CD4-positive, CD25-positive, alpha-beta regulatory T cell (primary cell): ENCODE measurements at regions not wholly inside any gene's neighbourhood (a gene's known extent, or its start where the extent isn't known, plus 50 kb on each side); places are given as distances from the start of the nearest gene placed in this dataset.

Experiments used
- ATAC-seq, 2 donors: fragments of 150-1000 bp; cut with Tn5 transposase; one replicate each; pipeline ENCODE4 v1.10.0; 2021; ENCODE audit warnings: low read depth in 2 of 2, moderate number of reproducible peaks in 2 of 2, moderate library complexity in 1 of 2
- DNase-seq, 3 donors: peaks; one replicate each; pipeline versions ENCODE4 v3.0.0 to v3.0.0-alpha.2; 2012 to 2022; ENCODE audit warnings: mixed read lengths in 1 of 3
- H3K27ac ChIP-seq: one replicate; pipeline ENCODE4 v1.7.0; 2013; ENCODE audit warnings: mild to moderate bottlenecking, low read length; ENCODE audit not compliant: insufficient read depth, poor library complexity, severe bottlenecking
- H3K27me3 ChIP-seq: one replicate; pipeline ENCODE4 v1.7.0; 2013; ENCODE audit warnings: low read length; ENCODE audit not compliant: control insufficient read depth, insufficient read depth
- H3K36me3 ChIP-seq: one replicate; pipeline ENCODE4 v1.7.0; 2013; ENCODE audit warnings: mild to moderate bottlenecking, low read length, moderate library complexity; ENCODE audit not compliant: control insufficient read depth, insufficient read depth
- H3K4me1 ChIP-seq: 2 replicates; pipeline ENCODE4 v1.7.0; 2013; ENCODE audit warnings: mild to moderate bottlenecking, low read length; ENCODE audit not compliant: insufficient read depth, control insufficient read depth, poor library complexity, severe bottlenecking
- H3K4me3 ChIP-seq: one replicate; pipeline ENCODE4 v1.7.0; 2013; ENCODE audit warnings: low read depth, mild to moderate bottlenecking, low read length, moderate library complexity
- H3K9me3 ChIP-seq, 2 experiments: 1 replicate in 1 of 2; 2 replicates in 1 of 2; pipeline ENCODE4 v1.7.0; 2013; ENCODE audit warnings: low read length in 2 of 2, mild to moderate bottlenecking in 1 of 2, moderate library complexity in 1 of 2; ENCODE audit not compliant: control insufficient read depth in 2 of 2
- H3K27ac Mint-ChIP-seq, 3 donors: one replicate each; pipeline ENCODE4 v1.8.0; 2020 to 2022; ENCODE audit warnings: mild to moderate bottlenecking in 3 of 3, mixed read lengths in 3 of 3, moderate library complexity in 2 of 3
- H3K27me3 Mint-ChIP-seq: one replicate; pipeline ENCODE4 v1.8.0; 2022; ENCODE audit warnings: mild to moderate bottlenecking, mixed read lengths
- H3K36me3 Mint-ChIP-seq: one replicate; pipeline ENCODE4 v1.8.0; 2020; ENCODE audit warnings: mixed read lengths
- H3K4me1 Mint-ChIP-seq, 4 donors: one replicate each; pipeline ENCODE4 v1.8.0; 2020 to 2022; ENCODE audit warnings: mixed read lengths in 4 of 4, mild to moderate bottlenecking in 1 of 4
- H3K4me3 Mint-ChIP-seq, 4 donors: one replicate each; pipeline ENCODE4 v1.8.0; 2020 to 2022; ENCODE audit warnings: mild to moderate bottlenecking in 4 of 4, mixed read lengths in 4 of 4, moderate library complexity in 3 of 4
- H3K9me3 Mint-ChIP-seq, 7 donors: one replicate each; pipeline ENCODE4 v1.8.0; 2020 to 2022; ENCODE audit warnings: mixed read lengths in 7 of 7, mild to moderate bottlenecking in 3 of 7, moderate library complexity in 2 of 7

DNA sequence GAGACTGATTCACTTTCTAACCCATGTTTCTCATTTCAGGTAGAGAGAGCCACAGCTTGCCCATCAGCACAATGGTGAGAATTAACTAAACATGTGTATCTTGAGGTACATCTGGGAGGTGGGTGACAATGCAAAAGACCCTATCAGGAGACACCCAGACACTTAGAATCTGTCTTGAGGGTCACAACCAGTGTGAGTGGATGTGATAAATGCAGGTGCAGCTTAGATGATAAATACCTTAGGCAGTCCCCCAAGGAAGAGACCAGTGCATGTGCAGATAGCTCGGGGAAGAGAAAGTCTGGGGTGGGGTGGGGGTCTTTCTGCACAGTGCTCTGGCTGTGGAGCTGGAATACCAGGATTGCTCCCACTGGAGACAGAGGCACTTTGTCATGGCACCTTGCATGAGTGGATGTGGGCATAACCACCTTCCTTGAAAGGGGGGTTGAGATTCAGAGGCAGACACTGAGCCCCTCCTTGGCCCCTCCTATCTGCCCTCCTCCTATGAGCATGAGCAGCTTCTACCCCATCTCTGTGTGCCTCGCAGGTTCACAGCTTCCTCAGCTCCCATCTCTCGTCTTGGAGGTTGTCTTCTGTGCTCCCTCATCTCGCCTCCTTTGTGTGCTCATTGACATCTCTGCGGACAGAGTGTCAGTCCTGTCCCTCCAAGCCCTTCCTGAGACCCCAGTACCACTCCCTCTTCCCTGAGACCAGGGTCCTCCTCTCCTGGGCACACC lies 349.8 kb downstream of the TCERG1L start:
- ATAC-seq (no peak), DNase-seq (no peak)
- H3K36me3 ChIP-seq = no peaks in the 10 kb centered on the region
- no peak overlapping the region for H3K4me3 ChIP-seq
- no peaks in the 10 kb centered on the region for H3K4me1 ChIP-seq
- H3K27me3 Mint-ChIP-seq = no peaks in the 10 kb centered on the region
- H3K9me3 ChIP-seq = no peaks in the 10 kb centered on the region
- no peak overlapping the region for H3K27ac Mint-ChIP-seq
- peaks cover 0 to 6% (median 0%) of the 10 kb centered on the region in 7 donors for H3K9me3 Mint-ChIP-seq
- H3K36me3 Mint-ChIP-seq = no peaks in the 10 kb centered on the region
- no peaks in the 10 kb centered on the region for H3K4me1 Mint-ChIP-seq
- no peaks in the 10 kb centered on the region for H3K27me3 ChIP-seq
- H3K4me3 Mint-ChIP-seq = no peak overlapping the region
- H3K27ac ChIP-seq = no peak overlapping the region

DNA sequence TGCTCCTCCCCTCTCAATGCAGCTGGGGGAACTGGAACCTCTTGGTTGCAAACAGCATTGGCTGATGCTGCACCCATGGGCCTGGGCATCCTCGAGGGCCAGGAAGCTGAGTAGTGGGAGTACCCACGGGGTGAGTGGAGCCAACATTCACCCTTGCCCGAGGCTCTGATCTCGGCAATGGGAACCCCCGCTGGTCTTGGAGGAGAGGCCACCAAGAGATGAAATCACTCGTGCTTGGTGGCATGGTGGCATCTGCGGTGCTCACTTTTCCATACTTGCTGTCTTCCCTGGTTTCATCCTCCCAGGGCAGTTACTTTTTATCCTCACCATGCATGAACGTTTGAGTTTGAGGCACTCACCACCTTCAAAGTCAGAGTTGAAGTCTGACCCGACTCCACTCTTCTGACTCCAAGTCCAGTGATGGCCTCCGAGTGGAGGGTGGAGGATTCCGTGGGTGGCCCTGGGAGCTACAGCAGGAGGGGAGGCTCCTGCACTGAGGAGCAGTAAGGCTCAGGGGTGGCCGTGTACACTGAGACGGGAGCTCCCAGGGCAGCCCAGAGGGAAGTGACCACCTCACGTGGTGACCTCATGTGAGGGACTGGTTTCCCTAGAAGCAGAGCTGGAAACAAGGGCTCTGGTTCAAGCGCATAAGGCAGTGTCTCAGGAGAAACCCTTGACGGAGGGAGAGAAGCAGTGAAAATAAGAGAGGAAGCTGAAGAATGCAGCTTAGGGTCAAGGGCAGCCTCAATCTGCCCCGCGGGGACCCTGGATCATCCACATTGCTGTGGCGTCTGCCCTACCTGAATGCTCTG lies 349.1 kb downstream of the TCERG1L start:
- Mint-ChIP-seq H3K4me1 (no peaks in the 10 kb centered on the region), H3K4me3 (no peak overlapping the region), H3K27ac (no peak overlapping the region), H3K9me3 (peaks cover 0 to 6% (median 0%) of the 10 kb centered on the region in 7 donors), H3K27me3 (no peaks in the 10 kb centered on the region), H3K36me3 (no peaks in the 10 kb centered on the region)
- H3K27me3 ChIP-seq = no peaks in the 10 kb centered on the region
- no peaks in the 10 kb centered on the region for H3K9me3 ChIP-seq
- no peaks in the 10 kb centered on the region for H3K4me1 ChIP-seq
- H3K27ac ChIP-seq = no peak overlapping the region
- no peaks in the 10 kb centered on the region for H3K36me3 ChIP-seq
- no peak overlapping the region for H3K4me3 ChIP-seq
- ATAC-seq (no peak), DNase-seq (no peak)

- peaks cover 0 to 6% (median 0%) of the 10 kb centered on the region in 7 donors for H3K9me3 Mint-ChIP-seq
- ATAC-seq = no peak
- H3K4me1 ChIP-seq = no peaks in the 10 kb centered on the region
- H3K36me3 ChIP-seq = no peaks in the 10 kb centered on the region
- H3K27me3 ChIP-seq = no peaks in the 10 kb centered on the region
- H3K27ac Mint-ChIP-seq = no peak overlapping the region
- no peaks in the 10 kb centered on the region for H3K36me3 Mint-ChIP-seq
- H3K27ac ChIP-seq = no peak overlapping the region
- DNase-seq = no peak
- no peaks in the 10 kb centered on the region for H3K9me3 ChIP-seq
- H3K4me3 Mint-ChIP-seq = no peak overlapping the region
- H3K4me3 ChIP-seq = no peak overlapping the region
- no peaks in the 10 kb centered on the region for H3K27me3 Mint-ChIP-seq
- H3K4me1 Mint-ChIP-seq = no peaks in the 10 kb centered on the region
Measured at GRCh38 chr10:130963052-130963393, 348.5 kb downstream of the TCERG1L start.

DNA sequence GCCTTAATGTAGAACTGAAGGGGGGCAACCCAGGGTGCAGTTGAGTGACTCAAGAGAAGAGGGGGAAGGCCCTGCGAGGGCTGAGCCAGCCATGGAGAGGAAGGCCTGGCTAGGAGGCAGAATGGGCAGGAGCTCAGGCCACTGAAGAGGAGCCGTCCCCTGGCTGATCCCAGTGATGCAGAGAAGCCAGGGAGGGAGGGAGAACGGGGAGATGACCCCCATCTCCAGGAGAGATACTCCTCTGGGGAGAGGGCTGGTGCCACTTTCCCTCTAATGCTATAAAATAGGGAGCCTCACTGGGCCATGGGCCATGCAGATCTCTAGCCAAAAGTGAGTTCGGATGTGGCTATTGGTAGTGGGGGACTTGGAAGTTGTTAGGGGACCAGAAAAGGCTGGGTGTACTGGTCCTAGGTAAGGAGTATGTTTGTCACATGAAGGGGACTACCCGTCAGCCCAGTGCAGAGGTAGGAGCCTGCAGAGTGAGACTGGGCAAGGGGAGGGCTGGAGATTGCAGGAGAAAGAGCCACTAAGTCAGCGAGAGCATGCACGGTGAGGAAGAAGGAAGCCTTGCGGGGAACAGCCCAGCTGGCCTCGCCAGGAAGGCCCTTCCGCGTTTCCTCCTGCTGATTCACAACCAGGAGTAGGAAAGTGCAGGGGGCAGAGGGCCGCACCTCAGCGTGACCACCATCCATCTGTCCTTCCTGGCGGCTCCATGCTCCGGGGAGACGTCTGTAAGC lies 347.6 kb downstream of the TCERG1L start:
- ATAC-seq = no peak
- no peaks in the 10 kb centered on the region for H3K27me3 Mint-ChIP-seq
- no peak overlapping the region for H3K27ac ChIP-seq

DNA sequence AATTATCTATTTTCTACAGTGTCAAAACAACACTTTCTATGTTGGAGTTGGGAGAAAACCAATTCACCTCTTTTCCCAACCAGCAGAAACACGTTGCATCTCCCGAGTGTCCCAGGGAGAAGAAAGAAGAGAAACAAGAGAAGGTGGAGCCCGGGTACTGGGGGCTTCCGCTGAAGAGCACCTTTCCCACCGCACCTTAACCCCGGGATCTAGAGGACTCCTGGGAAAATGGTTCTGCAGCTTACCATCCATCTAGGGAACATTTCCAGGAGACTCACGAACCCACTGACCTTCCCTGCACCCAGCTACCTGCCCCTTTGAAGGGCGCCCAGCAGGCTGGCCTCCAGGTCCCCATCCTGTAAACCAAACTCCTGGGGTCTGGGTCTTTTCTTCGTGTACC lies 346.8 kb downstream of the TCERG1L start:
- H3K4me1 Mint-ChIP-seq = no peaks in the 10 kb centered on the region
- H3K36me3 Mint-ChIP-seq = no peaks in the 10 kb centered on the region
- DNase-seq (no peak), ATAC-seq (no peak)
- no peak overlapping the region for H3K27ac Mint-ChIP-seq
- no peaks in the 10 kb centered on the region for H3K36me3 ChIP-seq
- H3K9me3 ChIP-seq = no peaks in the 10 kb centered on the region
- peaks cover 0 to 6% (median 0%) of the 10 kb centered on the region in 7 donors for H3K9me3 Mint-ChIP-seq
- no peak overlapping the region for H3K4me3 ChIP-seq
- H3K27me3 Mint-ChIP-seq = no peaks in the 10 kb centered on the region
- no peak overlapping the region for H3K27ac ChIP-seq
- no peaks in the 10 kb centered on the region for H3K27me3 ChIP-seq
- H3K4me3 Mint-ChIP-seq = no peak overlapping the region
- no peaks in the 10 kb centered on the region for H3K4me1 ChIP-seq

More for the DNA sequence above, 347.6 kb downstream of the TCERG1L start:
- Histone ChIP-seq H3K9me3 (no peaks in the 10 kb centered on the region), H3K4me3 (no peak overlapping the region), H3K36me3 (no peaks in the 10 kb centered on the region), H3K27me3 (no peaks in the 10 kb centered on the region), H3K4me1 (no peaks in the 10 kb centered on the region)
- no peaks in the 10 kb centered on the region for H3K36me3 Mint-ChIP-seq
- H3K4me1 Mint-ChIP-seq = no peaks in the 10 kb centered on the region
- no peak overlapping the region for H3K27ac Mint-ChIP-seq
- peaks cover 0 to 6% (median 0%) of the 10 kb centered on the region in 7 donors for H3K9me3 Mint-ChIP-seq
- DNase-seq = no peak
- no peak overlapping the region for H3K4me3 Mint-ChIP-seq

DNA sequence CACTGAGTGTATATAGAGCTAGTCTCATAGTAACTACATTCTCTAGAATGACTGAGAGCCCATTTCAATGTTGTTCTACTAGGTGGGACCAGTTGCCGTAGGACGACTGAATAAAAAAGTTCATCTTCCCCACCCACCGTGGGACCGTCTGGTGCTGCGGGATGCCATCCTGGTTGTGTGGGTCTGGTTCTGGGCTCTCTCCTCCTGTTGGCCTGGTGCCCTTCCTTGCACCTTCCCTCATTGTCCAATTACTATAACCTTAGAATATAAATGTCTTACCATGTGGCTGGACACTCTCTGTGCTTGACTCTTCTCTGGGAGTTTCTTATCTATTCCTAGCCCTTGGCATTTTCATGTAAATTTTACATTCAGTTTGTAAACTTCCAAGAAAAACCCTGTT lies 344.4 kb downstream of the TCERG1L start:
- H3K27me3 Mint-ChIP-seq = no peaks in the 10 kb centered on the region
- DNase-seq (no peak), ATAC-seq (no peak)
- H3K27me3 ChIP-seq = no peaks in the 10 kb centered on the region
- no peaks in the 10 kb centered on the region for H3K36me3 ChIP-seq
- H3K9me3 ChIP-seq = no peaks in the 10 kb centered on the region
- no peaks in the 10 kb centered on the region for H3K36me3 Mint-ChIP-seq
- H3K27ac Mint-ChIP-seq = no peak overlapping the region
- no peaks in the 10 kb centered on the region for H3K4me1 Mint-ChIP-seq
- no peak overlapping the region for H3K4me3 ChIP-seq
- peaks cover 0 to 1% (median 0%) of the 10 kb centered on the region in 7 donors for H3K9me3 Mint-ChIP-seq
- H3K4me1 ChIP-seq = no peaks in the 10 kb centered on the region
- H3K4me3 Mint-ChIP-seq = no peak overlapping the region
- no peak overlapping the region for H3K27ac ChIP-seq

DNA sequence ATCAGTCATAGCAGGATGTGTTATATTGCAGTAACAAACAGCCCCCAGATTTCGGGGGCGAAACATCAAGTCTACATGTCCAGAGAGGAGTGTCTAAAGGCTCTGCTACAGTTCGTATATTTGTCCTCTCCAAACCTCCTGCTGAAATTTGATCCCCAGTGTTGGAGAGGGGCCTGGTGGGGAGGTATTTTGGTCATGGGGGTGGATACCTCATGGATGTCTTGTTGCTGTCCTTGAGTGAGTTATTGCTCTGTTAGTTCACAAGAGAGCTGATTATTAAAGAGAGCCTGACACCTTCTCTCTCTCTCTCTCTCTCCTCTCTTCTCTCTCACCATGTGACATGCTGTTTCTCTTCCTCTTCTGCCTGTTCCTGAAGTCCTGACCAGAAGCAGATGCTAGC lies 343.7 kb downstream of the TCERG1L start:
- Mint-ChIP-seq H3K9me3 (no peaks in the 10 kb centered on the region), H3K4me1 (no peaks in the 10 kb centered on the region), H3K4me3 (no peak overlapping the region), H3K27ac (no peak overlapping the region), H3K27me3 (no peaks in the 10 kb centered on the region), H3K36me3 (no peaks in the 10 kb centered on the region)
- ATAC-seq (no peak), DNase-seq (no peak)
- no peaks in the 10 kb centered on the region for H3K36me3 ChIP-seq
- H3K27me3 ChIP-seq = no peaks in the 10 kb centered on the region
- H3K4me3 ChIP-seq = no peak overlapping the region
- no peaks in the 10 kb centered on the region for H3K9me3 ChIP-seq
- no peak overlapping the region for H3K27ac ChIP-seq
- H3K4me1 ChIP-seq = no peaks in the 10 kb centered on the region
